Activated T-cell treated with anti-CD3 and anti-CD28 coated beads for 4 hours (primary cell): ENCODE measurements at regions not wholly inside any gene's neighbourhood (a gene's known extent, or its start where the extent isn't known, plus 50 kb on each side); places are given as distances from the start of the nearest gene placed in this dataset.

ENCODE experiments used
- DNase-seq: peaks from one replicate; pipeline ENCODE4 v3.0.0-alpha.2; 2020

- DNase-seq = no peak
Observed at GRCh38 chr5:1704676-1705075, 95.0 kb downstream of the MRPL36 start.

GRCh38 chr5:1704266-1704665 lies 95.4 kb downstream of the MRPL36 start:
- DNase-seq = no peak

- no peak for DNase-seq
Observed at GRCh38 chr5:1703352-1704050, 96.1 kb downstream of the MRPL36 start.

- DNase-seq = no peak
Observed at GRCh38 chr5:1702318-1702717, 97.3 kb downstream of the MRPL36 start.

GRCh38 chr5:1701884-1702283 lies 97.8 kb downstream of the MRPL36 start:
- no peak for DNase-seq

- no peak for DNase-seq
Observed at GRCh38 chr5:1701216-1701864, 98.3 kb downstream of the MRPL36 start.

- DNase-seq = no peak
Observed at GRCh38 chr5:1699394-1699793, 100.2 kb downstream of the MRPL36 start.

GRCh38 chr5:1698589-1699316 lies 100.9 kb downstream of the MRPL36 start:
- DNase-seq = no peak

GRCh38 chr5:1692381-1692780 lies 107.3 kb downstream of the MRPL36 start:
- no peak for DNase-seq

- no peak for DNase-seq
Observed at GRCh38 chr5:1687301-1687970, 112.2 kb downstream of the MRPL36 start.

- no peak for DNase-seq
Observed at GRCh38 chr5:1686016-1686802, 113.4 kb downstream of the MRPL36 start.

- DNase-seq = no peak
Observed at GRCh38 chr5:1685066-1685465, 114.6 kb downstream of the MRPL36 start.

GRCh38 chr5:1681955-1682354 lies 117.7 kb downstream of the MRPL36 start:
- DNase-seq = no peak

- no peak for DNase-seq
Observed at GRCh38 chr5:1673042-1673677, 126.5 kb downstream of the MRPL36 start.

- no peak for DNase-seq
Observed at GRCh38 chr5:1672396-1672795, 127.2 kb downstream of the MRPL36 start.

- no peak for DNase-seq
Observed at GRCh38 chr5:1671351-1671750, 128.3 kb downstream of the MRPL36 start.

- DNase-seq = no peak
Observed at GRCh38 chr5:1670351-1670750, 129.3 kb downstream of the MRPL36 start.

GRCh38 chr5:1669276-1670155 lies 130.1 kb downstream of the MRPL36 start:
- no peak for DNase-seq

- DNase-seq = peak; percentile 40
Observed at GRCh38 chr5:1668141-1668721, 131.4 kb downstream of the MRPL36 start.

- no peak for DNase-seq
Observed at GRCh38 chr5:1667648-1668140, 131.9 kb downstream of the MRPL36 start.
